ENCODE measurements at regions not wholly inside any gene's neighbourhood (a gene's known extent, or its start where the extent isn't known, plus 50 kb on each side); places are given as distances from the start of the nearest gene placed in this dataset.

- TF ChIP-seq E4F1 (IDR thresholded peaks at IDR 0.05; ENCODE audit: borderline replicate concordance, partially characterized antibody) = no peak
- TF ChIP-seq BHLHE40 (IDR thresholded peaks at IDR 0.05; ENCODE audit: borderline replicate concordance in 1 of 2, low read depth in 2 of 2, low read length in 1 of 2) = no peak
- no peak for TF ChIP-seq POLR2AphosphoS5 (IDR thresholded peaks at IDR 0.05; ENCODE audit: low read length)
- no peak for TF ChIP-seq STAT3 (IDR thresholded peaks at IDR 0.05; ENCODE audit: low read depth, low read length)
These were observed 225.1 kb upstream of the PLSCR5 start (continued) for GRCh38 chr3:146830231-146830630.

GRCh38 chr3:146827836-146828235 is 222.7 kb upstream of the PLSCR5 start:
- no peak for ATAC-seq
- no peaks in the 10 kb centered on the region for H3K27me3 ChIP-seq (replicated peaks in 1 of 2; ENCODE audit: control insufficient read depth in 2 of 2, insufficient read depth in 2 of 2, low read length in 1 of 2)

More at GRCh38 chr3:146827836-146828235, 222.7 kb upstream of the PLSCR5 start:
- H3K4me1 ChIP-seq (ENCODE audit: control insufficient read depth, insufficient read depth, low read length) = no peaks in the 10 kb centered on the region
- TF ChIP-seq ZSCAN29 (IDR thresholded peaks at IDR 0.05) (no peak), MYB (IDR thresholded peaks at IDR 0.05; ENCODE audit: borderline replicate concordance, low read depth, low read length) (no peak), SMAD5 (IDR thresholded peaks at IDR 0.05; ENCODE audit: low read depth) (no peak)
- RAD21 ChIA-PET (ENCODE audit: unreplicated experiment) = no interaction called here
- H3K9ac ChIP-seq (ENCODE audit: control insufficient read depth, insufficient read depth, low read length) = no peak overlapping the region
- POLR2A ChIA-PET = no interaction called here
- 0% methylated on average over 1 of the region's 1 CpG for WGBS (ENCODE audit: insufficient coverage, insufficient replicate concordance, low lambda C conversion rate, missing lambda C conversion rate)
- no peaks in the 10 kb centered on the region for H4K20me1 ChIP-seq (ENCODE audit: control insufficient read depth, insufficient read depth)
- H3K79me2 ChIP-seq (ENCODE audit: control insufficient read depth, insufficient read depth, low read length) = no peaks in the 10 kb centered on the region
- H3K4me3 ChIP-seq = no peak overlapping the region
- FAIRE-seq (no peak), DNase-seq (ENCODE audit: low read depth, low spot score) (no peak)
- H3K36me3 ChIP-seq (ENCODE audit: control insufficient read depth in 2 of 2, insufficient read depth in 2 of 2, low read length in 1 of 2) = no peaks in the 10 kb centered on the region
- BruUV-seq (replicated peaks) = no TSS peak
- no peaks in the 10 kb centered on the region for H3K9me3 ChIP-seq (replicated peaks; ENCODE audit: control insufficient read depth, insufficient read depth, low read length)
- SMC1A ChIA-PET (ENCODE audit: uncharacterized antibody, unreplicated experiment) = no interaction called here
- H3K4me2 ChIP-seq (ENCODE audit: control insufficient read depth, insufficient read depth) = no peak overlapping the region
- intact Hi-C loops (cut with micrococcal nuclease; ENCODE audit: unreplicated experiment) = no loop called here
- in situ Hi-C loops (cut with MboI) = no loop called here
- CTCF ChIA-PET = no interaction called here
- no peak overlapping the region for H2AFZ ChIP-seq (ENCODE audit: control insufficient read depth, low read depth, low read length)
- H3K27ac ChIP-seq (ENCODE audit: control insufficient read depth, insufficient read depth) = no peak overlapping the region
